ENCODE measurements at regions not wholly inside any gene's neighbourhood (a gene's known extent, or its start where the extent isn't known, plus 50 kb on each side); places are given as distances from the start of the nearest gene placed in this dataset.

DNA sequence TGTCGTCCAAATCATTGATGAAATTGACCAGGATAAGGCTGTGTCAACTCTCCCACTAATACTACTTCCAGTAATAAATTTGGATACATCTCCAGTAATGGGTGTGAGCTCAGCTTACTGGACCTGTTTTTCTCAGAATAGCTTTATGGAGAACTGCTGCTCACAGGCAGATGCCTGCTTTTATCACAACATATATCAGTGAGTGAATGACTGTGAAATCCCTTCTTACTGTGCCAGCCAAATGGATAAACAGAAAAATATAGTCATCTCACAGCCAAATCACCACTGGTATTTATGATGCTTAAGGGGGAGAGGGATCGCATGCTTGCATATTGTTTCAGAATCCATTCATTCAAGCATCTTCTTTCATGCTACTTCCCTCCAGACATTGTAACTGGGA, 148.4 kb upstream of the PAPPA start:
- no peak for DNase-seq

- DNase-seq = no peak
Measured at GRCh38 chr9:116007824-116008223, 145.8 kb upstream of the PAPPA start.

GRCh38 chr9:116008278-116008677, 145.3 kb upstream of the PAPPA start:
- no peak for DNase-seq

DNA sequence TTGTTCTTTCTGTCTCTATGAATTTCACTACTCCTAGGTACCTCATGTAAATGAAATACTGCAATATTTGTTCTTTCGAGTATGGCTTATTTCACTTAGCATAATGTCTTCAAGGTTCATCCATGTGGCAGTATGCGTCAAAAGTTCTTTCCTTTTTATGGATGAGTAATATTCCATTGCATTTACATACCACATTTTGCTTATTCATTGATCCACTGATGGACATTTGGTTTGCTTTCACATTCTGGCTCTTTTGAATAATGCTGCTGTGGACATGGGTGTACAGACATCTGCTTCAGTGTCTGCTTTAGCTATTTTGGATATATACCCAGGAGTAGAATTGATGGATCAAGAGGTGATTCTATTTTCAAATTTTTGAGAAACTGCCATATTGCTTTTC, 144.2 kb upstream of the PAPPA start:
- no peak for DNase-seq

- DNase-seq = no peak
Measured at GRCh38 chr9:116015855-116016254, 137.7 kb upstream of the PAPPA start.

GRCh38 chr9:116020146-116020545, 133.4 kb upstream of the PAPPA start:
- DNase-seq = no peak

DNA sequence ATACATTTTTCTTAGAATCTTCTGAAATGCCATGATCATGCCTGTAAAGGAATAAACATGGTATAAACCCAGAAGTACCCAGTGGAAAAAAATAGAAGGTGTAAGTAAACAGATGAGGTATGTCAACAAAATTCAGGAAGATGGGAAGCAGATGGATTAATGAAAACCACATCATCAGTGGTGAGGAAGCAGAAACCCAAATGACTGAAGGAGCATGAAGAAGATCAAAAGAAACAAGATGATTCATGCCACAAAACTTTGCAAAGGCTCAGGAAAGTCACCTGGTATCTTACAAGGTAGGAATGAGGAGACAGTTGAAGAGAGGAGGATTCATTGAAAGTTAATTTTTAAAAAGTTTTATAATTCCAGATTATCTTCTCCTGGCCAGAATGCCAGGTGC, 132.8 kb upstream of the PAPPA start:
- no peak for DNase-seq

- DNase-seq = no peak
Measured at GRCh38 chr9:116027096-116027495, 126.5 kb upstream of the PAPPA start.

DNA sequence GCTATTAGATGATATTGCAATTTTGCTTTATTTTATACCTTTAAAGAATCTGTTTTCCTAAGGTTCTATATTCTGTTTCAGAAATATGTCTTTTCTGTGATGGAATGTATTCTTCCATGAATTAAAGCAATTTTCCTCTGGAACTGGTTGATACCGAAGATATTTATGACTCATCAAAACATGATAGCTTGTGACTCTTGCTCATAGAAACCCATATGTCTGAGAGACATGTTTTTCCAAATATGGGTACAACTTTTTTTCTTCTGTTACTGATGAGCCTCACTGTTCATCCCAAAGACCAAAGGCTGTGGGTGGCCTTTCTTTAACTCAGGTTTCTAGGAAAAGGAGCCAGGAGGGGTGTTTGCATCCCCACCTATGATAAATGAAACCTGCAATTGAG, 126.1 kb upstream of the PAPPA start:
- no peak for DNase-seq

GRCh38 chr9:116027951-116028350, 125.6 kb upstream of the PAPPA start:
- no peak for DNase-seq

DNA sequence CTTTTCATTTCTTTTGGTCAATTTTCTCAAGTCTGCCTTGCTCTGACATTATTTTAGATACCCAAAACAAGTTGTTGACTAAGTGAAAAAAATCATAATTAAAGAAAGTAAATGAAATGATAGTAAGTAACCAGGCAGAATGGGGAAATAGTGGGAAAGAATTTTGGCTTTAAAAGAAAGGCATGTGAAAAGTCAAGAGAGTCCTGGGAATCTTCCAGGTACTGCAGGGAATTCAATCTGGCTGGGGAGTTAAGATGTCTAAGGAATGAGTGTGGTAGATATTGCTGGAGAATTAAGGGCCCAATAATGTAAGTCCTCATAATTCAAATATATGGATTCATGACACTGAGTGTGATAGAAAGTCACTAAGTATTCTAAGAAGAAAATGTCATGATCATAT, 123.1 kb upstream of the PAPPA start:
- no peak for DNase-seq

DNA sequence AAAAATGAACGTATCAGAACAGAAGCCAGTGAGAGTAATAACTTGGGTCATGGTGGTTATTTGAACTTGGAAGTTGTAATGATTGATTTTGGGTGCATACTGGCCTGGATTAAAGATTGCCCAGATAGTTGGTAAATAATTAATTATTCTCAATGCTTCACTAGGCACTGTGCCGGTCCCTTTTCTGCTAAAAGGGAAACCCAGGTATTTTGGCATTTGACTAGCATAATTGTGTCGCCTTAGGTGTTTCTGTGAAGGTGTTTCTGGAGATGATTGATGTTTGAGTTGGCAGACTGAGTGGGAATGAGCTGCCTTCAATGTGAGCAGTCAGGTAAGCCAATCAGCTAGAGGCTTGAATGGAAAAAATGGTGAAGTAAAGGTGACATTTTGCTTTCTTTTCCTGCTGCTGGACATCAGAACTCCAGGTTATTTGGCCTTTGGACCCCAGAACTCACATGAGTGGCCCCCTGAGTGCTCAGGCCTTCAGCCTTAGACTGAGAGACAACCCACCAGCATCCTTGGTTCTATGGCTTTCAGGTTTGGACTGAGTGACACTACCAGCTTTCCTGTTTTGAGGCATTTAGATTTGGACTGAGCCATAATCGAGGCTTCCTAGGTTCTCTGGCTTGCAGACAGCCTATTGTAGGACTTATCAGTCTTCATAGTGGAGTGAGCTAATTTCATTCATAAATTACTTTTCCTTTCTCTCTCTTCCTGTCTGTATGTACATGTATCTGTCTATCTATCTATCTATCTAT, 120.7 kb upstream of the PAPPA start:
- DNase-seq = no peak

DNA sequence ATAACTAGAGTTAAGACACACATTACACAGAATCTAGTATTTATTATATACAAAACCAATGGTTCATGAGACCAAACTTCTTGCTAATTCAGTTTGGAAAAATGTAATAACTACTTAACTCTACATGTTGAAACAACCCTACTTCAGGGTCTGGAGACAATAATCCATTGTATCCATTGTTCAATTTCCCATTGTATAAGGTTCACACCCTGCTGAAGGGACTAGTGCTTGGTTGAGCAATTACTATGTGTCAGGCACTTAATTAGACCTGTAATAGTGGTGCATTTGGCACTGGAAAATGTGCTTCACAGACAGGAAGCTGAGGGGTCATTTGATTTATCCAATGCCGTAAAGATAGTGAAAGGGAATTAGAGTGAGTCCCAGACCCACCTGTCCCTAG, 114.3 kb upstream of the PAPPA start:
- no peak for DNase-seq

DNA sequence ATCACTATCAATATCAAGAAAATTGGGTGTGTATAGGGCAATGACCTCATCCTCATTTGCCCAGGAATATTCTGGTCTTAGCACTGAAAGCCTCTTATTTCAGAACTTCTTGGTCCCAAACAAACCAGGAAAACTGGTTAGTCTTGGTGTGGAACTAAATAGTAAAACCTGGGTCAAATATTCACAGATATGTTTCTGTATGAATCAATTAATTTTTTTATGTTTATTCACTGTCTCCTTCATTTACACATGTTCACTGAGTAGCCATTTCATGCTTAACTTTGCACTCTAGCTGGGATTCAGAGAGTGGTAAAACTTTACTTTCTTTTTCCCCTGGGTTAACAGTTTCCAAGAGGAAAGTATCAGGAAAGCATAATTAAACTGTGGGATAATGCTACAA, 113.7 kb upstream of the PAPPA start:
- DNase-seq = no peak

DNA sequence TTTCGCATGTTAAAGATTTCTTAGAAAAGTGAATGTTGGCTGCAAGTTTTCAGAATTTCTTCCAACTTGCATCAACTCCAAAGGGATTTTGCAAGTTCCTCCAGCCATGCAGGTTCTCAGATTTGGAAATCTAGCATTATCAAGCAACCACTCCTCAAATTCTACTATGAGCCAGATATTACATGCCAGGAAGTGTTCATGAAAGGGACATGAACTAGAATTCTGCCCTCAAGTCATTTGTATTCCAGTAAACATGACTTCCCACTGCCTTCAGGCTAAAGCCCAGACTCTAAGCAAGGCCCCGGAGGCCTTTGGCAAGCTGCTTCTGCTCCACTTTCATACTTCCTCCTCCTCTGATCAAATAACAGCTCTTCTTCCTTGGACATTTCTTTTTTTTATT, 111.3 kb upstream of the PAPPA start:
- DNase-seq = no peak

DNA sequence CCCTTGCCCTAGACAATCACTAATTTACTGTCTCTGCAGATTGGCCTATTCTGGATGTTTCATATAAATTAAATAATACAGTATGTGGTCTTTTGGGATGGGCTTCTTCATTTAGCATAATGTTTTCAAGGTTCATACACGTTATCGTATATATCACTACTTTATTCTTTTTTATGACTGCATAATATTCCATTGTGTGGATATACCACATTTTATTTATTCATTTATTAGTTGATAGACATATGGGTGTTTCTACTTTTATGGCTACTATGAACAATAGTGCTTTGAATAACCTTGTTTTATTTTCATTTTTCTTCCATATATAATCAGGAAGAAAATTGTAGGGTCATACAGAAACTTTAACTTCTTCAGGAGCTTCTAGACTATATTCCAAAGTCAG, 108.5 kb upstream of the PAPPA start:
- DNase-seq = no peak

- no peak for DNase-seq
Measured at GRCh38 chr9:116048081-116048480, 105.5 kb upstream of the PAPPA start.

GRCh38 chr9:116049456-116049855, 104.1 kb upstream of the PAPPA start:
- DNase-seq = no peak

GRCh38 chr9:116051528-116051927, 102.1 kb upstream of the PAPPA start:
- DNase-seq = no peak

- DNase-seq = no peak
Measured at GRCh38 chr9:116055536-116055935, 98.1 kb upstream of the PAPPA start.

- no peak for DNase-seq
Measured at GRCh38 chr9:116057371-116057770, 96.2 kb upstream of the PAPPA start.

DNA sequence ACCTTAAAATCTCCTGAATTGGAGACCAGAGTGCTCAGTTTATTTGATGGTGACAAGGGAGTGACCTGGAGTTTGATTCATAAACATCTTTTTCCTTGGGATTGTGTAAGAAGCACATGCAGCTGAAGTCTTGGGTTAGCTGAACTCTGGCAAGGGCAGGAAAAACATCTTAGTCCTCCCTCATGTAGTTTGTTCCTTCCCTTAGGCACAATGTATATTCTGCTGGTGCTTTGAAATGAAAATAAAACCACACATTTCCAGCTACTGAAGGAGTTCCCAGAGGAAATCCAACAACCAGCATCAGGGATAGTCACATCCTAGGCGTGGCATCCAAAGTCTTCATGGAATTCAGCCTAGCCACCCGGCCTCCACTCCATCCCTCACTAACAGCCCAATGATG, 95.2 kb upstream of the PAPPA start:
- no peak for DNase-seq

DNA sequence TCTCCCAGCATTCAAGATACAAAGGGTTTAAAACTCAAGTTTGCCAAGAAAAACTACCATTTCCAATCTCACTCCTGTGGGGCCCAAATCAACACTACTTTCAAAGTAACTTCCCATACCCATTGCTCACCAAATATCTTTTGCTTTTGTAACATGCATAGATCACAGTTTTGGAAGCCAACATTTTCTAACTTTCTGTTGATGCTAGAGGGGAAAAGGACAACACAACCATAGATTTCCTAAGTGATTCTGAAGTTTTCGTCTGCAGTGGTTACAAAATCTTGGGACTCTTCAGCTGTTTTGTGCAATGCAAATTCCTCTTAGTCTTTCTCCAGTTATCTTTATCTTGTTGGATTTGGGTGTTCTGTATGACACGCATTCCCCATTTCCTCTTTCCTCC, 94.1 kb upstream of the PAPPA start:
- DNase-seq = no peak

- DNase-seq = no peak
Measured at GRCh38 chr9:116060631-116061030, 93.0 kb upstream of the PAPPA start.

GRCh38 chr9:116061546-116062205, 91.9 kb upstream of the PAPPA start:
- no peak for DNase-seq
